ENCODE measurements at regions not wholly inside any gene's neighbourhood (a gene's known extent, or its start where the extent isn't known, plus 50 kb on each side); places are given as distances from the start of the nearest gene placed in this dataset.

- no peak overlapping the region for H3K27ac Mint-ChIP-seq
- no peaks in the 10 kb centered on the region for H3K9me3 Mint-ChIP-seq
- DNase-seq (ENCODE audit: extremely low spot score, unreplicated experiment) = no peak
- no peak overlapping the region for H3K4me3 Mint-ChIP-seq
- peaks cover 9% of the 10 kb centered on the region for H3K27me3 Mint-ChIP-seq
- H3K4me1 Mint-ChIP-seq (ENCODE audit: unreplicated experiment) = peaks cover 14% of the 10 kb centered on the region
- H3K36me3 Mint-ChIP-seq = no peaks in the 10 kb centered on the region
- no peak for TF ChIP-seq CTCF (conservative IDR thresholded peaks at IDR 0.05)
Observed at GRCh38 chr15:93809516-93809915, 421.8 kb upstream of the MCTP2 start.

DNA sequence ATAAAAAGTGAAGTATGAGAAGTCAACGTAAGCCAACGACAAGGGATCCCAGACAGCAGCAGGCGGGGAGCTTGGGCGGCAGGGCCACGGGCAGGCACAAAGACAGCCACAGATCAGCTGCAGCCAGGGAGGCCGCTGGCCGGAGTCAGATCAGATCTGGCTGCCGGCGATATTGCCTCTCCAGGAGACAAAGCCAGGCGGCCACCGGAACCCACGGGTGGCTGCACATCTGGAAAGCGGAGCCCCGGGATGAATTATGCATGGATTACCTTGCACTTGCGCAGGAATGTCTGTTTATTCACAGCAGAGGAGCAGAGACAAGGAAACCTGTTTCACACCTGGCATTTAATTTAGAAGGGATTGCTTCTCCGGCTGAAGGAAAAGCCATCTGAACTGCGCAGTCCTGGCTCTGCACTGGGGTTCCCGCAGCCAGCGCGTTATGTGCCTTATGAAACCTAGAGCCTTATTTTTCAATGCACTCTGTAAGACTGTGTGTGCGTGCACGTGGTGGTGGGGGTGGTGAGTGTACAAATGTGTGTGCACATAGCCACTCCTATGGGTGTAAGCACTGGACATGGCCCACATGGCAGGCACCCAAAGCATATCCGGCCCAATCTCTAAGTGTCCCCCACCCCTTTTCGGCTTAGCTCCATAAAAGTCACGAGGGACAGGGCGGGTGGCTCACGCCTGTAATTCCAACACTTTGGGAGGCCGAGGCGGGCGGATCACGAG, 427.8 kb upstream of the MCTP2 start:
- H3K9me3 Mint-ChIP-seq = no peaks in the 10 kb centered on the region
- H3K4me1 Mint-ChIP-seq (ENCODE audit: unreplicated experiment) = peaks cover 17% of the 10 kb centered on the region
- H3K27ac Mint-ChIP-seq = no peak overlapping the region
- no peak for DNase-seq (ENCODE audit: extremely low spot score, unreplicated experiment)
- H3K36me3 Mint-ChIP-seq = no peaks in the 10 kb centered on the region
- no peak for TF ChIP-seq CTCF (conservative IDR thresholded peaks at IDR 0.05)
- no peak overlapping the region for H3K4me3 Mint-ChIP-seq
- peaks cover 9% of the 10 kb centered on the region for H3K27me3 Mint-ChIP-seq

GRCh38 chr15:93801206-93801605, 430.2 kb upstream of the MCTP2 start:
- Mint-ChIP-seq H3K36me3 (no peaks in the 10 kb centered on the region), H3K4me1 (ENCODE audit: unreplicated experiment) (peaks cover 17% of the 10 kb centered on the region), H3K27me3 (peaks cover 9% of the 10 kb centered on the region), H3K27ac (no peak overlapping the region), H3K4me3 (no peak overlapping the region), H3K9me3 (no peaks in the 10 kb centered on the region)
- TF ChIP-seq CTCF (conservative IDR thresholded peaks at IDR 0.05) = no peak
- no peak for DNase-seq (ENCODE audit: extremely low spot score, unreplicated experiment)

DNA sequence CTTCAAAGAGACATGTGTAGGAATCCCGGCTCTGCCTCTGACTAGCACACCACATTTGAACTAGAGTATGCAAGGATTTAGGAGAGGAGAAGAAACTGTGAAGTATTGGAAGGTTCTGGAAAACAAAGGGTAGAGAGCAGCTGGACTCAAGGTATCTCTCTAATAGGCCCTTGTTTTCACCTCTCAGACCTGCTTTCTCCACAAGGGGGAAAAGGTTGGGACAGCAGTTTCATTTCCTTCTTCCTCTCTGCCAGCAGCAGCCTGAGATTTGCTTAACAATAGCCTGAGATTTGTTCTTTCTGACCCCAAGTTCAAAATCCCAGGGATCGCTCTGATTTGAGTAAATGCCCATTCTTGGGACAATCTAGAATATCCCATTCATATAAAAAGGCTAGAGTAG, 430.6 kb upstream of the MCTP2 start:
- no peak overlapping the region for H3K27ac Mint-ChIP-seq
- no peak overlapping the region for H3K4me3 Mint-ChIP-seq
- H3K36me3 Mint-ChIP-seq = no peaks in the 10 kb centered on the region
- no peaks in the 10 kb centered on the region for H3K9me3 Mint-ChIP-seq
- no peak for TF ChIP-seq CTCF (conservative IDR thresholded peaks at IDR 0.05)
- peaks cover 14% of the 10 kb centered on the region for H3K4me1 Mint-ChIP-seq (ENCODE audit: unreplicated experiment)
- peaks cover 9% of the 10 kb centered on the region for H3K27me3 Mint-ChIP-seq
- DNase-seq (ENCODE audit: extremely low spot score, unreplicated experiment) = no peak

- H3K27me3 Mint-ChIP-seq = peaks cover 4% of the 10 kb centered on the region
Observed at GRCh38 chr15:93789441-93789840, 441.9 kb upstream of the MCTP2 start.

More at GRCh38 chr15:93789441-93789840, 441.9 kb upstream of the MCTP2 start:
- Mint-ChIP-seq H3K27ac (no peak overlapping the region), H3K4me1 (ENCODE audit: unreplicated experiment) (peaks cover 7% of the 10 kb centered on the region), H3K4me3 (no peak overlapping the region), H3K9me3 (peaks cover under 1% of the 10 kb centered on the region), H3K36me3 (no peaks in the 10 kb centered on the region)
- TF ChIP-seq CTCF (conservative IDR thresholded peaks at IDR 0.05) = no peak
- DNase-seq (ENCODE audit: extremely low spot score, unreplicated experiment) = no peak
